Left renal pelvis (tissue), 4 donors: ENCODE measurements at regions not wholly inside any gene's neighbourhood (a gene's known extent, or its start where the extent isn't known, plus 50 kb on each side); places are given as distances from the start of the nearest gene placed in this dataset.

Experiments used
- DNase-seq, 4 donors: peaks; one replicate each; pipeline ENCODE4 v3.0.0-alpha.2; 2013; ENCODE audit warnings: low read depth in 4 of 4, low spot score in 3 of 4

GRCh38 chr18:65336411-65336810 lies 414.4 kb upstream of the CDH7 start:
- no peak for DNase-seq

DNA sequence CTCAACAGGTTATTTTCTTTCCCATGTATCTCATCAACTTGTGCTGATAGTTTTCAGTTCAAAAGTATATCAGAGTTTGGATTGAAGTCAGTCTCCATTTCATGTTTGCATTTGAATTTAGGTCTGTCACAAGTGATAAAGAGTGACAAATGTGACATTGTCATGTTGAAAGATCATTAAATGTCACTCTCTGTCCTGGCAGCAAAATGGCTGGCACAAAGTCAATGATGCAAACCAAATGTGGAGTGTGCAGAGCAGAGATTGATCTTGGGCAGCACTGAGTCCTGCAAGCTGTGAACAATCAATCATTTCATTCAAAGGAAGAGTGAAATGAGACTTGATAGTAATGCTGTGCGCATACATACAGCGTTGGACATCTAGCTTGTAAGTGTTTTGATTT lies 421.8 kb upstream of the CDH7 start:
- no peak for DNase-seq

DNA sequence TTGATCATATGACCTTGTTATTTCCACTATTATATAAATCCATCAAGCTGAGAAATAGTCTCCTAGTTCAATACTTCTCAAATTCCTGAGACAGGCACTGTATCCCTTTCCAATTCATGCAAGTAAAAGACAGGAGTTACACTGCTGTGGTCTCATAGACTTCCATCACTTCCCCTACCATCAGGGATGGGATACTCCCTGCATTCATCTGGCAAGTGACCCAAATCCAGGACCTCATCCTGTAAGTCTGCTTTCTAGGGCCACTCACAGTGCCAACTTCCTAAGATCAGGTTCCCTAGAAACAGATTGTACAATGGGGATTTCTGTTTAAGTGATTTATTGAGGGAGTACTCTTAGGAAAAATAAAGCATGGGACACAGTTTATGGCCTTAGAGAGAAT lies 424.0 kb upstream of the CDH7 start:
- DNase-seq = peak in 3 of 4 donors; percentile 42 to 65 (median 59)

- DNase-seq = no peak
Observed at GRCh38 chr18:65322895-65323294, 427.9 kb upstream of the CDH7 start.

- DNase-seq = no peak
Observed at GRCh38 chr18:65298422-65298821, 452.4 kb upstream of the CDH7 start.

- DNase-seq = no peak
Observed at GRCh38 chr18:65288908-65289307, 461.9 kb upstream of the CDH7 start.

DNA sequence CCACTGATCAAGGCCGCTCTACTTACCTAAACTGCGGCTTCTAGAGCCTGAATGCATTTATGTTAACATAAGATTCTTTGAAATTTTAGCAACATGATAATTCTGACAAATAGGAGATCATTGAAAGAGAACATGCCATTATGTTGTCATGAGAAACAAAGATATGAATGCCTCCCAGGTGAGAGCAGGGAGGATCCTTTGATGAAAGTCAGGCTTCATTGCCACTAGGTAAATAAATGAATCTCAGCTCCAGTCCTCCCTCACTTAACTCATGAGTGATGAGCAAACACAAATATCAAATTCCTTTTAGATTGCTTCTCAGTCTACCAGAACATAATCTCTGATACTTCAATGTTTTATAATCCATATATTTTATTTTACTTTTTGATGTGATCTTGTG lies 463.2 kb upstream of the CDH7 start:
- peak in 3 of 4 donors; percentile 1 to 17 (median 6) for DNase-seq

DNA sequence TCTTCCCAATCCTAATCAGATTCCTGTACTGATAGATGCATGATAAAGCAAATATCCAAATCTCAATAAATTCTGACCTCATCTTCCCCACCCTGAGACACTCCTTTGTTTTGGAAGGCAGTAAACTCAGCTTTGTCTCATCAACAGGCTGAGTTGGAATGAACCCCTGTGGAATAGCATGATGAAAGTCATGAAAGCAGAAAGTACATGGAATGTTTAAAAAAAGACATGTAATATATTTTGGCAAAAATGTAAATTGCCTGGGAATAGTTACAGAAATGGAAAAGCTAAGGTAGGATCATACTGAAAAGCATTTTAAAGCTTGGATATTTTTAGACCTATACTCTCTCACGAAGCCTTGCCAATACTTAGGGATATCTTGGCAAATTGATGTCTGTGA lies 468.7 kb upstream of the CDH7 start:
- no peak for DNase-seq

DNA sequence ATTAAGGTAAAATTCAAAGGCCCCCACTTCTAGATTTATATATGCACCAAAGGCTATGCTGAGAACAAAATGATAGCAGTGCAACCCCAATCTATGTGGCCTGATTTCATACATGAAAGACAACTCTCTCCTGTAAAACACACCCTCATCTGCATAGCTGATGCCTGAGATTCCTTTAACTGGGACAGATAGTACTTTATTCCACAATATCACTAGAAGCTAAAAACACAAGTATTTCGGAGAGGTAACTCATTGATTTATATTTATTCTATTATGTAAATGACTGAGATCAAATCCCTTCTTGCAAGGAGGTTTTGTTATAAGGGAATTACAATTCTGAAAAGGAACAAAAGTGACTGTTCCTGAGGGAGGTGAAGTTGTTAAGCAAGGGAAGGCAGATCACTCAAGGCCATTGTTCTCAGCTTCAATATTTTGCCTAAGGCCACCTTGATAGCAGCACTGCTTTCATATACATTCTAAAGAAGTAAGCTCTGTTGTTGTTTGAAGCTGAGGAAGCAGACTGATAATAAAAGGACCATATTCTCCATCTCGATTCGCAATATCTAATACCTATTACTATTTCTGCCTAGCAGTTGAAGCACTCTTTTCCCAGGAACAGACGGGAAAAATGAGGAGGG lies 471.0 kb upstream of the CDH7 start:
- no peak for DNase-seq

- DNase-seq = no peak
Observed at GRCh38 chr18:65278939-65279667, 471.7 kb upstream of the CDH7 start.

GRCh38 chr18:65269375-65269774 lies 481.4 kb upstream of the CDH7 start:
- no peak for DNase-seq

DNA sequence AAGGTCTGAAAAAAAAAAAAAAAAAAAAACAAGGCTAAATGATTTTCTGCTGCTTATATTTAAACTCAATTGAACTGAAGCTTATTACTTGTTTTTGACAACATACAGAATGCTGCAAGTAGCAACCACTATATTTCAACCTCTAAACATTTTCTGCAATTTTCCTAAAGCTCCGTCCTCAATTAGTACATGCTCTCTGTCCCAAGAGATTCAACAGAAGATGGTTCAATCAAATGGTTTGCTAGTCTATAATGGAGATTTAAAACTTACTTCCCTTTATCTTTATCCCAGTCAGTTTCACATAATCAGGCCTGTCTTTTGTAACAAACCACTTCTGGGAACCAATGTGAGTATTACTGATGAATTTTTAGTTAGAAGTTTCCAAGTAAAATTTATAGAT lies 485.1 kb upstream of the CDH7 start:
- DNase-seq = no peak

- no peak for DNase-seq
Observed at GRCh38 chr18:65260030-65260429, 490.8 kb upstream of the CDH7 start.

GRCh38 chr18:65259403-65259802 lies 491.4 kb upstream of the CDH7 start:
- no peak for DNase-seq

DNA sequence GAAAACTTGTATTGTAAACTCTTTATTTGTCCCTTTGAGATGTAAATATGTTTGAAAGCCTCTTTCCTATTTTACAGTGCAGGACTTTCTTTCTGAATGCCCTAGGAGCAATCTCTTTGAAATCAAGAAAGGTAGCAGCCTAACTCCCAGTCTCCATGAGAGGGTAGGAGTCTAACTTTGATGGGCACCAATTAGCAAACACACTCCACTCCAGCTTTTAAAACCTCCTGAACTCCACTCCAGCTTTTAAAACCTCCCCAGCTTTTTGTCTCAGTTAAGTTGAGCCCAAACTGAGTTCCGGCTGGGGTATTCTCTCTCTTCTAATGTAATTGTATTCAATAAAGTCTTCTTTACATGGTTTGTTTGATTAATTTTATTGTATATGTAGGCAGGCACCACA lies 493.7 kb upstream of the CDH7 start:
- no peak for DNase-seq

- no peak for DNase-seq
Observed at GRCh38 chr18:65255417-65255816, 495.4 kb upstream of the CDH7 start.

GRCh38 chr18:65239787-65240186 lies 511.0 kb upstream of the CDH7 start:
- no peak for DNase-seq

DNA sequence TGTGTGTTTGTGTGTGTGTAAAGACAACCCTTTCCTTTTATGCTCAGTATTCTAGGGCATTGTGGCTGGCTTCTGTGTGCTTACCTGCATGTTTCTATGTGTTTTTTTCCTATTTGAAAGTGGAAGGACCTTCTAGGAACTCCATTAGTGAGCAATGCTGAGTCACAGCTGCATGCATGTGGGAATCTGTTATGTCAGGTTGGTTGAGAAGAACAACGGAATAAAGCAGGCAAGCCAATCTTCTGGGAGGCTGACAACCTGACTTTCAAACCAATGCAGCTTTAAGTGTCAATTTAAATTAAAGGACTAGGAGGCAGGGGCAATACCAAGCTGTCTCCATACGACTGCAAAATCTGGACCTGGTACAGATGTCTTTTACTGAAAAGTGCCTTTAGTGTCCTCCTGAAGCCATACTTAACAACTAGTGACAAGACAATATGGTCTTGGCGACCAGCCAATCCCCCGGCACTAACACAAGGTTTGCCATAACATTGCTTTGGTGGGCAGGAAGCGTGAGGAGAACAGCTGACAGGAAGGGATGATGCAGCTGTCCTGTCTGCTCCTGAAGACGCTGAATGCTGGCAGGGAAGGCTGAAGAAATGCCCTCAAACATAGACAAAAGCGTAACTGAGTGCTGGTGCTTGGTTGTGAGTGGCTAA lies 514.7 kb upstream of the CDH7 start:
- peak in 1 of 4 donors; percentile 5 for DNase-seq

- DNase-seq = peak in 2 of 4 donors; percentile 3 to 25
Observed at GRCh38 chr18:65230311-65230710, 520.5 kb upstream of the CDH7 start.

- DNase-seq = no peak
Observed at GRCh38 chr18:65227970-65228369, 522.8 kb upstream of the CDH7 start.

DNA sequence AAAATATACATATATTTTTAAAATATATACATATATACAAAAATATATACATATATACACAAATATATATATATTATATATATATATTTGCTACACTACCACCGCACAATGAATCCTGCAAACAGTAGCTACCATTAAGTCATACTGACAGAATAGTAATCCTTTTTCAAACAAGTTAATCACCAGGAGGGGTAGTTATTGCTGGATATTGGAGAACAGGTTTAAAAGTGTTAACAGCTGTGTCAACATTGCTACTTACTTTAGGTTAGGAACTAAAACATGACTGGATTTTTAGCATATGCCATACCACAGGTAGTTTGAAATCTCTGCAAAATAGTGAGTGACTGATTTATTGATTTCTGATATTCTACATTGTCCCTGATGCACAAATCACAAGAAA lies 529.1 kb upstream of the CDH7 start:
- no peak for DNase-seq

GRCh38 chr18:65221115-65221514 lies 529.7 kb upstream of the CDH7 start:
- DNase-seq = no peak
